WTC11 (cell line): ENCODE measurements at regions not wholly inside any gene's neighbourhood (a gene's known extent, or its start where the extent isn't known, plus 50 kb on each side); places are given as distances from the start of the nearest gene placed in this dataset.

ENCODE experiments used
- CTCF ChIP-seq: fragments of 200-600 bp; IDR thresholded peaks from 2 replicates; pipeline ENCODE4 v1.8.0; 2022; ENCODE audit warnings: antibody characterized with exemption
- ELF4 ChIP-seq: sonication (generic); formaldehyde crosslinking; IDR thresholded peaks from 2 replicates; pipeline ENCODE4 v1.8.1; 2022; ENCODE audit warnings: low read depth, mild to moderate bottlenecking, moderate library complexity, missing genetic modification reagents
- NR2C2 ChIP-seq: sonication (generic); formaldehyde crosslinking; IDR thresholded peaks from 2 replicates; pipeline ENCODE4 v1.8.0; 2022; ENCODE audit warnings: mild to moderate bottlenecking, missing genetic modification reagents
- ZNF263 ChIP-seq: sonication (generic); formaldehyde crosslinking; IDR thresholded peaks from 2 replicates; pipeline ENCODE4 v1.8.1; 2022; ENCODE audit warnings: low read depth, mild to moderate bottlenecking, moderate library complexity, missing genetic modification reagents
- TF ChIP-seq, protein P1 (sequence below): sonication (generic); formaldehyde crosslinking; conservative IDR thresholded peaks from 2 replicates; pipeline ENCODE4 v1.8.1; 2022; ENCODE audit warnings: mild to moderate bottlenecking, missing genetic modification reagents

GRCh38 chr7:26489906-26490639 is 198.4 kb downstream of the SNX10 start:
- TF ChIP-seq CTCF, result no peak
- no peak for TF ChIP-seq ZNF263
- no peak for TF ChIP-seq ELF4 (CRISPR knock-in tag)
- no peak for TF ChIP-seq NR2C2
- TF ChIP-seq, protein P1, sequence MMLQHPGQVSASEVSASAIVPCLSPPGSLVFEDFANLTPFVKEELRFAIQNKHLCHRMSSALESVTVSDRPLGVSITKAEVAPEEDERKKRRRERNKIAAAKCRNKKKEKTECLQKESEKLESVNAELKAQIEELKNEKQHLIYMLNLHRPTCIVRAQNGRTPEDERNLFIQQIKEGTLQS (CRISPR knock-in tag), result no peak
